GM12878 (cell line): ENCODE measurements at regions not wholly inside any gene's neighbourhood (a gene's known extent, or its start where the extent isn't known, plus 50 kb on each side); places are given as distances from the start of the nearest gene placed in this dataset.

ENCODE experiments used
- ATAC-seq: fragments of 200-7000 bp; cut with Tn5 transposase; 3 replicates; pipeline ENCODE4 v1.9.1; 2020; ENCODE audit warnings: mild to moderate bottlenecking, moderate library complexity
- BruUV-seq: library from RNA; stranded (reverse); fragments of 400-500 nt; replicated peaks from 2 replicates; lab custom pipeline; 2021; lab: Mats Ljungman, UMichigan
- CTCF ChIA-PET: fragments of 300-600 bp; sonication (Branson Sonifier 250); formaldehyde crosslinking; extraction: SDS; loops from one replicate; lab custom pipeline; 2021; ENCODE audit warnings: inconsistent platforms; lab: Yijun Ruan, JAX
- POLR2A ChIA-PET: fragments of 350-600 bp; formaldehyde crosslinking; extraction: SDS; loops from one replicate; lab custom pipeline; 2021; ENCODE audit warnings: inconsistent platforms; lab: Charles Lee
- RAD21 ChIA-PET: fragments of 300-600 bp; sonication (Branson Sonifier 250); formaldehyde crosslinking; loops from one replicate; lab custom pipeline; 2023; ENCODE audit warnings: antibody characterized with exemption; ENCODE audit not compliant: unreplicated experiment; lab: Charles Lee
- SMC1A ChIA-PET: fragments of 300-600 bp; sonication (Branson Sonifier 250); formaldehyde crosslinking; loops from one replicate; lab custom pipeline; 2023; ENCODE audit not compliant: unreplicated experiment, uncharacterized antibody; lab: Charles Lee
- DNase-seq: peaks from one replicate; pipeline ENCODE4 v3.0.0-alpha.2; 2011; ENCODE audit warnings: low read depth, low spot score
- FAIRE-seq: peaks from 3 replicates; lab custom pipeline; 2011; peaks lifted over from hg19 to GRCh38; lab: Jason Lieb, UNC
- H2AFZ ChIP-seq: 2 replicates; pipeline ENCODE4 v1.6.0; 2011; ENCODE audit warnings: low read depth, low read length, control low read depth; ENCODE audit not compliant: control insufficient read depth
- H3K27ac ChIP-seq: 2 replicates; pipeline ENCODE4 v1.5.1; 2011; ENCODE audit warnings: control low read depth; ENCODE audit not compliant: control insufficient read depth, insufficient read depth
- H3K27me3 ChIP-seq, 2 experiments: replicated peaks in 1 of 2; 2 replicates each; pipeline versions ENCODE4 v1.6.0 to v1.6.1; 2011; ENCODE audit warnings: low read length in 1 of 2; ENCODE audit not compliant: control insufficient read depth in 2 of 2, insufficient read depth in 2 of 2
- H3K36me3 ChIP-seq, 2 experiments: 2 replicates each; pipeline ENCODE4 v1.5.1; 2011; ENCODE audit warnings: low read length in 1 of 2; ENCODE audit not compliant: control insufficient read depth in 2 of 2, insufficient read depth in 2 of 2
- H3K4me1 ChIP-seq: 2 replicates; pipeline ENCODE4 v1.6.1; 2011; ENCODE audit warnings: mild to moderate bottlenecking, low read length, moderate library complexity, mixed read lengths; ENCODE audit not compliant: control insufficient read depth, insufficient read depth
- H3K4me2 ChIP-seq: 2 replicates; pipeline ENCODE4 v1.6.0; 2011; ENCODE audit warnings: control low read depth; ENCODE audit not compliant: control insufficient read depth, insufficient read depth
- H3K4me3 ChIP-seq: fragments of 200-600 bp; sonication (generic); 2 replicates; pipeline ENCODE4 v1.5.1; 2016
- H3K79me2 ChIP-seq: 2 replicates; pipeline ENCODE4 v1.6.0; 2011; ENCODE audit warnings: low read length; ENCODE audit not compliant: control insufficient read depth, insufficient read depth
- H3K9ac ChIP-seq: 2 replicates; pipeline ENCODE4 v1.8.0; 2011; ENCODE audit warnings: low read length, control low read depth, mixed read lengths; ENCODE audit not compliant: control insufficient read depth, insufficient read depth
- H3K9me3 ChIP-seq: replicated peaks from 3 replicates; pipeline ENCODE4 v1.5.1; 2011; ENCODE audit warnings: mild to moderate bottlenecking, low read length; ENCODE audit not compliant: control insufficient read depth, insufficient read depth
- H4K20me1 ChIP-seq: 2 replicates; pipeline ENCODE4 v1.6.0; 2011; ENCODE audit not compliant: control insufficient read depth, insufficient read depth
- BCL11A ChIP-seq: IDR thresholded peaks from 2 replicates; pipeline ENCODE4 v1.6.1; 2011; ENCODE audit warnings: low read depth, low read length
- BRCA1 ChIP-seq: IDR thresholded peaks from 2 replicates; pipeline ENCODE4 v1.6.1; 2011; ENCODE audit warnings: low read depth, low read length, improper control_type of control experiment
- CHD4 ChIP-seq: fragments of 200-600 bp; sonication (generic); IDR thresholded peaks from 2 replicates; pipeline ENCODE4 v1.6.1; 2016; ENCODE audit warnings: mild to moderate bottlenecking
- CREB1 ChIP-seq: IDR thresholded peaks from 2 replicates; pipeline ENCODE4 v1.6.1; 2012; ENCODE audit warnings: low read depth, mild to moderate bottlenecking, inconsistent platforms
- FOXK2 ChIP-seq: fragments of 450-650 bp; IDR thresholded peaks from 2 replicates; pipeline ENCODE4 v1.6.1; 2017; ENCODE audit warnings: mild to moderate bottlenecking, moderate library complexity
- HDAC2 ChIP-seq: fragments of 200-600 bp; sonication (generic); IDR thresholded peaks from 2 replicates; pipeline ENCODE4 v1.6.1; 2017
- KDM1A ChIP-seq: fragments of 200-600 bp; sonication (generic); IDR thresholded peaks from 2 replicates; pipeline ENCODE4 v1.6.1; 2016; ENCODE audit warnings: borderline replicate concordance
- NRF1 ChIP-seq: conservative IDR thresholded peaks from 2 replicates; pipeline ENCODE4 v1.6.1; 2011; ENCODE audit warnings: mild to moderate bottlenecking, low read depth, low read length, improper control_type of control experiment
- POLR2A ChIP-seq: IDR thresholded peaks from 2 replicates; pipeline ENCODE4 v1.6.1; 2011; ENCODE audit warnings: low read depth, mild to moderate bottlenecking, low read length
- POLR2AphosphoS2 ChIP-seq: IDR thresholded peaks from 2 replicates; pipeline ENCODE4 v1.6.1; 2011; ENCODE audit warnings: low read depth, mild to moderate bottlenecking, low read length, improper control_type of control experiment, moderate library complexity
- RAD21 ChIP-seq: IDR thresholded peaks from 2 replicates; pipeline ENCODE4 v1.6.1; 2011; ENCODE audit warnings: mild to moderate bottlenecking, low read depth, low read length, moderate library complexity; ENCODE audit not compliant: insufficient read depth
- RAD51 ChIP-seq: fragments of 450-650 bp; IDR thresholded peaks from 2 replicates; pipeline ENCODE4 v1.6.1; 2016; ENCODE audit warnings: moderate library complexity, mild to moderate bottlenecking, inconsistent platforms
- RUNX3 ChIP-seq: IDR thresholded peaks from 2 replicates; pipeline ENCODE4 v1.6.1; 2012; ENCODE audit warnings: low read length, inconsistent platforms
- SREBF1 ChIP-seq: IDR thresholded peaks from 2 replicates; pipeline ENCODE4 v1.6.1; 2012; ENCODE audit warnings: mild to moderate bottlenecking, low read length
- TARDBP ChIP-seq: IDR thresholded peaks from 2 replicates; pipeline ENCODE4 v1.6.1; 2016; ENCODE audit warnings: borderline replicate concordance
- WGBS: methylation state at CpG from one replicate; pipeline ENCODE4 v1.1.6; 2016; ENCODE audit warnings: low lambda C conversion rate; ENCODE audit not compliant: insufficient replicate concordance, insufficient coverage; ENCODE audit errors: missing lambda C conversion rate; 5-methylcytosine and 5-hydroxymethylcytosine counted together
- in situ Hi-C: fragments of 300-500 bp; cut with MboI; formaldehyde crosslinking; loops from 9 replicates; pipeline ENCODE4 v1.14.3; 2018; ENCODE audit warnings: mixed read lengths
- intact Hi-C: fragments of 100-400 bp; cut with micrococcal nuclease; formaldehyde crosslinking; loops from one replicate; pipeline ENCODE4 v1.14.2; 2022; ENCODE audit not compliant: unreplicated experiment
- TF ChIP-seq, protein P1 (sequence below): IDR thresholded peaks from 2 replicates; pipeline ENCODE4 v1.6.1; 2012; ENCODE audit warnings: low read depth, low read length, improper control_type of control experiment
- TF ChIP-seq, protein P2 (sequence below): fragments of 450-650 bp; IDR thresholded peaks from 2 replicates; pipeline ENCODE4 v1.6.1; 2018; ENCODE audit warnings: mild to moderate bottlenecking, low read depth, moderate library complexity; ENCODE audit not compliant: partially characterized antibody

DNA sequence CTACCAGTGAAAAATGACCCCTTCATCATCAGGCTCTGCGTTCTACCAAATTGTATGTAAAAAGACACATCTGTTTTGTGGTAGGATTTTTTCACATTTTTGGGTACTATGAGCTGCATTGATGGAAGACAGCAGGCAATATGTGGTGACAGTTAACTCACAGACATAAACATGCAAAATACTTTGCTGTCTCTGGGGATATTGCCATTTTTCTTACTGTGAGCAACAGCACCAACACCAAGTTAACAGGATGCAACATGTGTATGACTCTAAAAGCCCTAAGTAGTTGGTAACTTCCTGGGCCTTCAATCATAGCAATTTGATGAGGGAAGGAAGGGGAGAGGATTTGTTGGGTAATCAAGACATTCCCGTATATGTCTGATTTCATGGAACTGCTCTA is 56.4 kb upstream of the DRP2 start:
- H3K27ac ChIP-seq = no peak overlapping the region
- in situ Hi-C loops = no loop called here
- 60% methylated on average over 2 of the region's 2 CpGs for WGBS
- no peak for TF ChIP-seq FOXK2
- TF ChIP-seq CREB1 = no peak
- TF ChIP-seq, protein P1, sequence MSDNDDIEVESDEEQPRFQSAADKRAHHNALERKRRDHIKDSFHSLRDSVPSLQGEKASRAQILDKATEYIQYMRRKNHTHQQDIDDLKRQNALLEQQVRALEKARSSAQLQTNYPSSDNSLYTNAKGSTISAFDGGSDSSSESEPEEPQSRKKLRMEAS = no peak
- no peak for TF ChIP-seq POLR2AphosphoS2
- TF ChIP-seq RUNX3 = no peak
- no peak for ATAC-seq
- CTCF ChIA-PET = no interaction called here
- H3K4me3 ChIP-seq = no peak overlapping the region
- H2AFZ ChIP-seq = no peak overlapping the region
- BruUV-seq = no TSS peak
- SMC1A ChIA-PET = interaction anchor here (0.9 to 1.0 kb wide), 2 partner anchors 12 to 33 kb away, joined by 3 read pairs; no protein-coding TSS in a partner anchor
- H4K20me1 ChIP-seq = no peaks in the 10 kb centered on the region
- RAD21 ChIA-PET = no interaction called here
- FAIRE-seq = no peak
- POLR2A ChIA-PET = no interaction called here
- intact Hi-C loops = no loop called here
- no peaks in the 10 kb centered on the region for H3K79me2 ChIP-seq
- no peaks in the 10 kb centered on the region for H3K9me3 ChIP-seq
- H3K4me1 ChIP-seq = no peaks in the 10 kb centered on the region
- no peak overlapping the region for H3K9ac ChIP-seq
- no peak overlapping the region for H3K4me2 ChIP-seq
- no peak for DNase-seq
- peaks cover 0 to 2% of the 10 kb centered on the region in 2 experiments; a peak in 1 of 4 replicates for H3K36me3 ChIP-seq
- H3K27me3 ChIP-seq = no peaks in the 10 kb centered on the region

DNA sequence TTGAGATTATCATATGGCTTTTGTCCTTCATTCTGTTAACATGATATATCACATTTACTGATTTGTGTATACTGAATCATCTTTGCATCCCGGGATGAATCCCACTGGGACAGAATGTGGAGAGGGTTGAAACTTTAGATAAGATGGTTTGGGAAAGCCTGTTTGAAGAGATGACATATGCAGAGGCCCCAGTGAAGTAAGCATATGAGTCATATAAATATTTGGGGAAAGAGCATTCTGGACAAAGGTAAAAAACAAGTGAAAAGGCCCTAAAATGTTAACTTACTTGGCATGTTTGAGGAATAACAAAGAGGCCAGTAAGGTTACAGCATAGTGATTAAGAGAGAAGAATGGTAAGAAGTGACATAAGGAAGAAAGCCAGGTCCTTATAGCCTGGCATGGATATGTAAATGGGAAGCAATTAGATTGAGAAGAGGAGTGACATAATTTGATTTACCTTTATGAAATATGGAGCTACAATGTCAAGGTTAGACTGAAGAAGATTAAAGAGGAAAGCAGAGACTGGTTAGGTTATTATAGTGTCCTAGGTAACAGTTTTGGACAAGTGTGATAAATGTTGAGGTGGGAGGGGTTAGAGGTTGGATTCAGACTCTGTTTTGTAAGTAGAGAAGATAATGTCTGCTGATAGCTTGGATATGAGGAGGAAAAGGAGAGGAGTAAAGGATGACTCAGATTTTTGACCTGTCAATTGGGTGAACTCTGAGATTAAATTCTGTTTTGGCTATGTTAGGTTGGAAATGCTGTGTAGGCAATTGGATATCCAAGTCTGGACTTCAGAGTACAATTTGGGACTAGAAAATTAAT is 54.6 kb upstream of the DRP2 start:
- intact Hi-C loops (no loop called here), in situ Hi-C loops (no loop called here)
- POLR2A ChIA-PET = no interaction called here
- no peak for ATAC-seq
- BruUV-seq = no TSS peak
- no peaks in the 10 kb centered on the region for H4K20me1 ChIP-seq
- FAIRE-seq = no peak
- no peak for DNase-seq
- H3K9me3 ChIP-seq = no peaks in the 10 kb centered on the region
- no peaks in the 10 kb centered on the region for H3K27me3 ChIP-seq
- WGBS = 48% methylated on average over 1 of the region's 1 CpG
- RAD21 ChIA-PET = no interaction called here
- SMC1A ChIA-PET = interaction anchor here (1.1 kb wide), 1 partner anchor 34 kb away, joined by 4 read pairs; no protein-coding TSS in a partner anchor
- no peaks in the 10 kb centered on the region for H3K4me1 ChIP-seq
- H3K4me2 ChIP-seq = no peak overlapping the region
- no peak overlapping the region for H3K4me3 ChIP-seq
- H3K9ac ChIP-seq = no peak overlapping the region
- H3K79me2 ChIP-seq = no peaks in the 10 kb centered on the region
- no peak overlapping the region for H2AFZ ChIP-seq
- peaks cover 0 to 2% of the 10 kb centered on the region in 2 experiments; a peak in 1 of 4 replicates for H3K36me3 ChIP-seq
- no peak overlapping the region for H3K27ac ChIP-seq
- CTCF ChIA-PET = interaction anchor here (0.6 kb wide), 1 partner anchor 279 kb away, joined by 3 read pairs; no protein-coding TSS in a partner anchor
- TF ChIP-seq BCL11A = no peak
- no peak for TF ChIP-seq RAD51
- TF ChIP-seq POLR2A = no peak
- no peak for TF ChIP-seq CHD4
- no peak for TF ChIP-seq SREBF1
- no peak for TF ChIP-seq TARDBP
- no peak for TF ChIP-seq RAD21
- TF ChIP-seq HDAC2 = no peak
- no peak for TF ChIP-seq KDM1A
- no peak for TF ChIP-seq BRCA1
- TF ChIP-seq, protein P2, sequence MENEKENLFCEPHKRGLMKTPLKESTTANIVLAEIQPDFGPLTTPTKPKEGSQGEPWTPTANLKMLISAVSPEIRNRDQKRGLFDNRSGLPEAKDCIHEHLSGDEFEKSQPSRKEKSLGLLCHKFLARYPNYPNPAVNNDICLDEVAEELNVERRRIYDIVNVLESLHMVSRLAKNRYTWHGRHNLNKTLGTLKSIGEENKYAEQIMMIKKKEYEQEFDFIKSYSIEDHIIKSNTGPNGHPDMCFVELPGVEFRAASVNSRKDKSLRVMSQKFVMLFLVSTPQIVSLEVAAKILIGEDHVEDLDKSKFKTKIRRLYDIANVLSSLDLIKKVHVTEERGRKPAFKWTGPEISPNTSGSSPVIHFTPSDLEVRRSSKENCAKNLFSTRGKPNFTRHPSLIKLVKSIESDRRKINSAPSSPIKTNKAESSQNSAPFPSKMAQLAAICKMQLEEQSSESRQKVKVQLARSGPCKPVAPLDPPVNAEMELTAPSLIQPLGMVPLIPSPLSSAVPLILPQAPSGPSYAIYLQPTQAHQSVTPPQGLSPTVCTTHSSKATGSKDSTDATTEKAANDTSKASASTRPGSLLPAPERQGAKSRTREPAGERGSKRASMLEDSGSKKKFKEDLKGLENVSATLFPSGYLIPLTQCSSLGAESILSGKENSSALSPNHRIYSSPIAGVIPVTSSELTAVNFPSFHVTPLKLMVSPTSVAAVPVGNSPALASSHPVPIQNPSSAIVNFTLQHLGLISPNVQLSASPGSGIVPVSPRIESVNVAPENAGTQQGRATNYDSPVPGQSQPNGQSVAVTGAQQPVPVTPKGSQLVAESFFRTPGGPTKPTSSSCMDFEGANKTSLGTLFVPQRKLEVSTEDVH = no peak
- no peak for TF ChIP-seq NRF1
